ENCODE measurements at regions not wholly inside any gene's neighbourhood (a gene's known extent, or its start where the extent isn't known, plus 50 kb on each side); places are given as distances from the start of the nearest gene placed in this dataset.
A peak's percentile ranks its signal among the peaks of the same experiment; 100 is the strongest.

DNA sequence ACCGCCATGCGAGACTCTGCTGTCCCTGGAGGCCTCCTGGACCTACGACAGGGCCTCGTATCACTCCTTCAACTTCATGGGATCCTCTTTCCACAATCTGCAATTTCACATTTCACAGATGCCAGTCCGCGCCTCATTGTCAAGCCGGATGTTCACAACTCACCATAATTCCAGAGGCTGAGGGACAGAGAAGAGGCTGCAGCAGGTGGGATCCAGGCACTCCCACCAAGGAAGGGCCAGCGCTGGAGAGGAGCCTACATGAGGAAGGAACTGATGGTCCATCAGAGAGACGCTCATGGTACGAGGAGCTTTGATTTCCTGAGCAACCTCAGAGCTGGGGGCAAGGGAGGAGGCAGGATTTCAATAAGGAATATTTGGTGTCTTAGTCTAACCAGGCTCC lies 495.0 kb downstream of the BRD1 start:
- H3K27ac ChIP-seq: no peak overlapping the region
- no peak for DNase-seq (ENCODE audit: low spot score)
- no peaks in the 10 kb centered on the region for H3K36me3 ChIP-seq
- TF ChIP-seq, protein P1, sequence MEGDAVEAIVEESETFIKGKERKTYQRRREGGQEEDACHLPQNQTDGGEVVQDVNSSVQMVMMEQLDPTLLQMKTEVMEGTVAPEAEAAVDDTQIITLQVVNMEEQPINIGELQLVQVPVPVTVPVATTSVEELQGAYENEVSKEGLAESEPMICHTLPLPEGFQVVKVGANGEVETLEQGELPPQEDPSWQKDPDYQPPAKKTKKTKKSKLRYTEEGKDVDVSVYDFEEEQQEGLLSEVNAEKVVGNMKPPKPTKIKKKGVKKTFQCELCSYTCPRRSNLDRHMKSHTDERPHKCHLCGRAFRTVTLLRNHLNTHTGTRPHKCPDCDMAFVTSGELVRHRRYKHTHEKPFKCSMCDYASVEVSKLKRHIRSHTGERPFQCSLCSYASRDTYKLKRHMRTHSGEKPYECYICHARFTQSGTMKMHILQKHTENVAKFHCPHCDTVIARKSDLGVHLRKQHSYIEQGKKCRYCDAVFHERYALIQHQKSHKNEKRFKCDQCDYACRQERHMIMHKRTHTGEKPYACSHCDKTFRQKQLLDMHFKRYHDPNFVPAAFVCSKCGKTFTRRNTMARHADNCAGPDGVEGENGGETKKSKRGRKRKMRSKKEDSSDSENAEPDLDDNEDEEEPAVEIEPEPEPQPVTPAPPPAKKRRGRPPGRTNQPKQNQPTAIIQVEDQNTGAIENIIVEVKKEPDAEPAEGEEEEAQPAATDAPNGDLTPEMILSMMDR (IDR thresholded peaks at IDR 0.05): no peak
- H3K4me1 ChIP-seq: no peaks in the 10 kb centered on the region
- H3K27me3 ChIP-seq: no peaks in the 10 kb centered on the region
- no peak overlapping the region for H3K4me3 ChIP-seq
- peaks cover 0 to 3% of the 10 kb centered on the region in 2 donors for H3K9me3 ChIP-seq

DNA sequence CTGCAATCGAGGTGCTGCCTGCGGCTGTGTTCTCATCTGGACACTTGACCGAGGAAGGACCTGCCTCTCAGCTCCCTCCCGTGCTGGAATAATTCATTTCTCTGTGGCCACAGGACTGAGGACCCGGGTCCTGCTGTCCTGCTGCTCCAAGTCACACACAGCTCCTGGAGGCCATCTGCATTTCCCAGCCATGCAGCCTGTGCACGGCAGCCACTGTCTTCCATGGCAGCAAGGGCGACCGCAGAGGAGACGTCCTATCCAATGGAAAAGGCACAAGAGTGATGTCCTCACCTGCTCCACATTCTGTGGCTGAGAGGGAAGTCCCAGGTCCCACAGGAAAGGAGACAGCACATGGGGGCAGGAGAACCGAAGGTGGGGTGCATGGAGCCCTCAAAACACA lies 495.8 kb downstream of the BRD1 start:
- Histone ChIP-seq H3K27me3 (no peaks in the 10 kb centered on the region), H3K9me3 (peaks cover 0 to 11% of the 10 kb centered on the region in 2 donors), H3K4me1 (no peaks in the 10 kb centered on the region), H3K4me3 (no peak overlapping the region), H3K36me3 (no peaks in the 10 kb centered on the region), H3K27ac (no peak overlapping the region)
- peak; percentile 55 for DNase-seq (ENCODE audit: low spot score)
- TF ChIP-seq, protein P1 (IDR thresholded peaks at IDR 0.05): no peak

DNA sequence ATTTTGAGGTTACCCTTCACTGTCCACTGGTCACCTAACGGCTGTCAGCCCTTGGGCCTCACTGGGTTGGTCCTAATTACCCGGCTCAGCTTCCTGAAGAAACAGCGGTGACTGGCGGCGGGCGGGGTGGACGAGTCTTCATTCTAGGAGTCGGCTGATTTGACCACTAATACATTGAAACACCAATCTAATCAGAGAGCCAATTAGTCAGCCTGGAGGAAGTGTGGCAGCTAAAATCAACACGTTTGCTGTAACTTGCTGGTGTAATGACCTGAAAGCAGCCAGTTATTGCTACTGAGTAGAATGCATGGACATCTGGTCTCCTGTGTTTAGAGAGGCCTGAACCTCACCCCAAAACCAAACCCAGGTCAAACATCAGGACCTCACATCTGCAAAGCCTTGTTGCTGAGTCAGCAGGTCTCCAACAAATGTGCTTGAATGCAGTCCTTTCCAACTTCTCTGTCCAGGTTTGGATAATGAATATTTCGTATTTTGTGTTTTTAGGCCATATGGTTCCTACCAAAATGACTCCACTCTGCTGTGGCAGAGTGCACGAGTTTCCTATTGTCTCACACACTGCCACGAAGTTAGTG lies 496.4 kb downstream of the BRD1 start:
- TF ChIP-seq, protein P1 (IDR thresholded peaks at IDR 0.05): no peak
- Histone ChIP-seq H3K27ac (no peak overlapping the region), H3K4me1 (no peaks in the 10 kb centered on the region), H3K4me3 (no peak overlapping the region), H3K9me3 (peaks cover 0 to 13% of the 10 kb centered on the region in 2 donors), H3K36me3 (no peaks in the 10 kb centered on the region), H3K27me3 (no peaks in the 10 kb centered on the region)
- DNase-seq (ENCODE audit: low spot score): peak; percentile 38

DNA sequence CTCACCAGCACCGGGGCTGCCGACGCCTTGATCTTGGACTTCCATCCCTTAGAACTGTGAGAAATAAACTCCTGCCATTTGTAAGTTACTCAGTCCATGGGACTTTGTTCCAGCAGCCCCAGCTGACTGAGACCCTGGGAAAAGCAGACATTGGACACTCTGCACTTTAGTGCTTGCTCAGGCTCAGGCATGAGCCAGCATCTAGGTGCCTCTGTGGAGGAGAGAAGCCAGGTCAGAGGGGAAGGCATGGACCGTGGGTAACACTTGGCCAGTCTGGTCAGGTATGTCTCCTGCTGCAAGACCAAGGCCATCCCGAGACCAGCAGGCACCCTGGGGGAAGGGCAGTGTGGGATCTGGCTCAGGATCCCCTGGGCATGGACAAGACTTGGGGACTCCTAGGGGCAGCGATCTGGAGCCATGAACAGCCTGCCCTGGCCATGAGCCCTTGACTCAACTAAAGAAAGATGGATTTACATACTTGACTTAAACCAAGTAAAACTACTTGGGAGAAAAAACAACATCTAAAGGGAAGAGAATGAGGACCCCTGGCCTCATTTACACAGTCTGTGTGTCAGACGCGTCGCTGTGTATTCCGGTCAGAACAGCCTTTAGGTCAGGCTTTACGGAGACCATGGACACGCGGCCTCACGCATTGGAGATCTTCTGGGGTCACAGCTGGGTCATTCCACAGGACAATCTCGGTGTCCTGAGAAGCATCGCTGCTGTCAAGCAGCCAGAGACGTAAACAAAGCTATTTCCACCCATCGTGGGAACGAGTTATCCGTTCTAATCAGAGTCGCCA lies 497.1 kb downstream of the BRD1 start:
- no peak overlapping the region for H3K4me3 ChIP-seq
- H3K9me3 ChIP-seq: peaks cover 0 to 13% of the 10 kb centered on the region in 2 donors
- no peaks in the 10 kb centered on the region for H3K4me1 ChIP-seq
- DNase-seq (ENCODE audit: low spot score): peak; percentile 38
- no peak overlapping the region for H3K27ac ChIP-seq
- no peaks in the 10 kb centered on the region for H3K27me3 ChIP-seq
- no peaks in the 10 kb centered on the region for H3K36me3 ChIP-seq
- TF ChIP-seq, protein P1 (IDR thresholded peaks at IDR 0.05): no peak

DNA sequence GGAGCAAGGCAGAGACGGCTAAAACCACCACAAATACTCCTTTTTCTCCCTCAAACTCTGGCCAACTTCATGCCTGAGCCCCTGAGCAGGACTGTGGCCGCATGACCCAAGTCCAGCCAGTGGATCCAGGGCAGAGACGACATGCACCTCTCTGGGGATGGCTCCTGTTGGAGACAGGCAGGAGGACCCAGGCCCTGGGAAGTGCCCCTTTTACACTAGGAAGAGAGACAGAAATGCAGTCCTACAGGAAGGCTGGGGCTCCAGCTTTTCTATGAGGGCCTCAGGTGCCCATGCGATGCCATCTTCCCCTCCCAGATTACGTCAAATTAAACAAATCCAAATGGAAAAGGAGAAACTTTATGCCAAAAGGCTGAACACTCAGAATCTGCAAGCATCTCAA lies 498.0 kb downstream of the BRD1 start:
- H3K4me3 ChIP-seq: no peak overlapping the region
- peaks cover 0 to 13% of the 10 kb centered on the region in 2 donors for H3K9me3 ChIP-seq
- peak; percentile 34 for DNase-seq (ENCODE audit: low spot score)
- no peaks in the 10 kb centered on the region for H3K27me3 ChIP-seq
- H3K36me3 ChIP-seq: no peaks in the 10 kb centered on the region
- no peaks in the 10 kb centered on the region for H3K4me1 ChIP-seq
- no peak overlapping the region for H3K27ac ChIP-seq
- TF ChIP-seq, protein P1 (IDR thresholded peaks at IDR 0.05): no peak

Data from right atrium auricular region (tissue), 2 donors.